Endodermal cell (in vitro differentiated cells): ENCODE measurements at regions not wholly inside any gene's neighbourhood (a gene's known extent, or its start where the extent isn't known, plus 50 kb on each side); places are given as distances from the start of the nearest gene placed in this dataset.

Source experiments
- DNase-seq: peaks from one replicate; pipeline ENCODE4 v3.0.0-alpha.2; 2017
- H3K27ac ChIP-seq: 2 replicates; pipeline ENCODE4 v1.5.1; 2013; ENCODE audit warnings: mild to moderate bottlenecking, low read depth, low read length, moderate library complexity
- H3K27me3 ChIP-seq: 2 replicates; pipeline ENCODE4 v1.6.1; 2013; ENCODE audit warnings: mild to moderate bottlenecking, low read length, moderate library complexity; ENCODE audit not compliant: insufficient read depth, control insufficient read depth, poor library complexity, severe bottlenecking
- H3K36me3 ChIP-seq: 2 replicates; pipeline ENCODE4 v1.7.0; 2013; ENCODE audit warnings: mild to moderate bottlenecking, low read length, moderate library complexity; ENCODE audit not compliant: control insufficient read depth, insufficient read depth
- H3K4me1 ChIP-seq: one replicate; pipeline ENCODE4 v1.7.0; 2013; ENCODE audit warnings: low read length; ENCODE audit not compliant: control insufficient read depth, insufficient read depth
- H3K4me3 ChIP-seq: 2 replicates; pipeline ENCODE4 v1.5.1; 2013; ENCODE audit warnings: mild to moderate bottlenecking, low read length, moderate library complexity
- H3K9ac ChIP-seq: 2 replicates; pipeline ENCODE4 v1.6.1; 2013; ENCODE audit warnings: mild to moderate bottlenecking, low read length, moderate library complexity; ENCODE audit not compliant: poor library complexity, severe bottlenecking; ENCODE audit errors: extremely low read depth
- H3K9me3 ChIP-seq: 2 replicates; pipeline ENCODE4 v1.6.1; 2013; ENCODE audit warnings: mild to moderate bottlenecking, low read length, moderate library complexity; ENCODE audit not compliant: control insufficient read depth
- H3K27ac Mint-ChIP-seq: 2 replicates; pipeline ENCODE4 v1.8.0; 2020; ENCODE audit warnings: mixed read lengths
- H3K27me3 Mint-ChIP-seq: 2 replicates; pipeline ENCODE4 v1.8.0; 2021; ENCODE audit warnings: mild to moderate bottlenecking, mixed read lengths; ENCODE audit not compliant: insufficient read depth
- H3K36me3 Mint-ChIP-seq: 2 replicates; pipeline ENCODE4 v1.8.0; 2020; ENCODE audit warnings: low read depth, mixed read lengths
- H3K4me1 Mint-ChIP-seq: 2 replicates; pipeline ENCODE4 v1.8.0; 2020; ENCODE audit warnings: mixed read lengths
- H3K4me3 Mint-ChIP-seq: 2 replicates; pipeline ENCODE4 v1.8.0; 2020; ENCODE audit warnings: mild to moderate bottlenecking, moderate library complexity, mixed read lengths
- H3K9me3 Mint-ChIP-seq: 2 replicates; pipeline ENCODE4 v1.8.0; 2020; ENCODE audit warnings: mild to moderate bottlenecking, mixed read lengths
- CTCF ChIP-seq: fragments of 200-600 bp; sonication (generic); conservative IDR thresholded peaks from 2 replicates; pipeline ENCODE4 v1.5.0; 2021; ENCODE audit warnings: antibody characterized with exemption, mild to moderate bottlenecking
- WGBS, 2 experiments: methylation state at CpG; one replicate each; pipeline versions ENCODE4 v1.1.5 to v1.1.7; 2013; ENCODE audit warnings: missing lambda C conversion rate in 2 of 2, mixed read lengths in 1 of 2; ENCODE audit not compliant: insufficient coverage in 1 of 2, insufficient read length in 1 of 2; 5-methylcytosine and 5-hydroxymethylcytosine counted together

DNA sequence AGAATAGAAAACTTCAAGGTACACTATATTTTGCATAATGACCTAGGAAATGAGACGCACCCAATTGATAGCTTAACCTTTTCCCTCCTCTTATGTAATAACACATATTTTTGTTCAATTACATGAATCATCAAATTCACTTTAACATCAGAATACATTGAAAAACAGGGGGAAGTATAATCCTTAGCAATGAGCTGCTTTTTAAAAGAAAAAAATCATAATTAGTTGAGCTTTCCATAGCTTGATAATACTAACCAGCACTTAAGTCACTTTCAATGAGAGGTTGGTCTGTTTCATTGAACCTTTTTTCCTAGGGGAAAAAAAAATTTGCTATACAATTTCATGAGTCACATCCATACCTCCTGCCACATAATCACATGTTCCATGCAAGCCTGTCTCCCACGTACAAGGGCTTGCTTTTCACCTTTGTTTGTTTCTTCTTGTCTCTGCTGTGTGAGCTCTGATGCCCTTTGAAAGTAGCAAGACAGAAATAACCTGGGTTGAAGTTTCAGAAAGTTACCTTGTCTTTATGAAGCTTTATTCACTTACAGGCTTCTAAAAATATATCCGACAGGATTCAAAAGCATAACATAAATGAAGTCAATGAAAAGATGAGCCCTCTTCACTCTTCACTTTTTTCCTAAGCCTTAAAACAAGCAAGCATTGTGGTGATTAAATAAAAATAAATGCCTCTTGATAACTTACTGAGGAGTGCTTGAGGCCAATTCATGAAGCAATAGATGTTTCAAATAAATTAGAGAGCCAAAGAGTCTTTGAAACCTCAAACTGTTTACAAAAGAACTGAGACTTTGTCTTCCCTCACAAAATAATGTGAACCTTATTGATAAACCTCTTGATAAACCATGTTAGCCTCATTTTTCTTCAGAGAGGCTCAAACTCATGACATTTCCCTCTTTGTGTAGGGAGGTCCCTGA lies 108.5 kb downstream of the FEM1C start:
- Mint-ChIP-seq H3K9me3 (peaks cover 30% of the 10 kb centered on the region), H3K4me1 (peaks cover 17% of the 10 kb centered on the region), H3K36me3 (no peaks in the 10 kb centered on the region), H3K4me3 (no peak overlapping the region), H3K27ac (no peak overlapping the region), H3K27me3 (peaks cover 61% of the 10 kb centered on the region)
- H3K9ac ChIP-seq = no peak overlapping the region
- 87 to 90% methylated on average over 2 to 3 of the region's 3 CpGs for WGBS, 2 experiments
- peaks cover 54% of the 10 kb centered on the region for H3K27me3 ChIP-seq
- DNase-seq = no peak
- H3K4me3 ChIP-seq = no peak overlapping the region
- no peaks in the 10 kb centered on the region for H3K36me3 ChIP-seq
- no peak overlapping the region for H3K27ac ChIP-seq
- H3K4me1 ChIP-seq = no peaks in the 10 kb centered on the region
- H3K9me3 ChIP-seq = peaks cover 23% of the 10 kb centered on the region
- no peak for TF ChIP-seq CTCF

DNA sequence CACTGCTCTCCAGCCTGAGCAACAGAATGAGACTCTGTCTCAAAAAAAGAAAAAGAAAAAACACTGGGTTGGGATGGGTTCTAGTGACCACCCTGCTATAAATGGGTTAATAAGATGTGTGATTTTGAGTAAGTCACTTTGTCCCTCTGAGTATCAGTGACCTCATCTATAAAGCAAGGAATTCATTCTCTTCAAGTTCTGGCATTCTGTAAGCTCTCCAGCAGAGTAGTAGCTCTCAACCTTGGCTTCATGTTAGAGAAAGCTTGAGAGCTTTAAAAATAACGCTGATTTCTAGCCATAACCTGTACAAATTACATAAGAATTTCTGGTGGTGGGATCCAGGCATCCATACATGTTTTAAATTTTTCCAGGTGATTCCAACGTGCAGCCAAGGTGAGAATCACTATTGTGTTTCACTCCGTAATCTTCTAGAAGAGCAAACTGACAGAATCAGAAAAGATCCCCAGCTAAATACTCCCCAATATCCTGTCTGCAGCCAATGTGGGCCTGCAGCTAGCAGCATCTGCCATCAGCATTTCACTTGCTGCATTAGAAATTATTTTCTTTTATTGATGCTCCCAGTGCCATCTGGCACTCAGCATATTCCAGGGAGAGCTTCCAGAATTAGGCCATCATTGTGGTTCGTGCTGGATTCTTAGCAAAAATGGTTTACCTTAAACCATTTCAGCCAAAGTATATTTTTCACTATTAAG lies 109.4 kb downstream of the FEM1C start:
- peaks cover 65% of the 10 kb centered on the region for H3K27me3 Mint-ChIP-seq
- H3K9me3 Mint-ChIP-seq = peaks cover 22% of the 10 kb centered on the region
- Histone ChIP-seq H3K27ac (no peak overlapping the region), H3K9me3 (peaks cover 15% of the 10 kb centered on the region), H3K36me3 (no peaks in the 10 kb centered on the region), H3K4me1 (no peaks in the 10 kb centered on the region), H3K9ac (no peak overlapping the region), H3K27me3 (peaks cover 62% of the 10 kb centered on the region), H3K4me3 (no peak overlapping the region)
- no peak for TF ChIP-seq CTCF
- no peak overlapping the region for H3K27ac Mint-ChIP-seq
- WGBS, 2 experiments = 94 to 97% methylated on average over 4 of the region's 4 CpGs
- no peak overlapping the region for H3K4me3 Mint-ChIP-seq
- no peak for DNase-seq
- no peaks in the 10 kb centered on the region for H3K36me3 Mint-ChIP-seq
- peaks cover 18% of the 10 kb centered on the region for H3K4me1 Mint-ChIP-seq

- Mint-ChIP-seq H3K27ac (no peak overlapping the region), H3K4me1 (peaks cover 21% of the 10 kb centered on the region), H3K36me3 (no peaks in the 10 kb centered on the region), H3K9me3 (peaks cover 10% of the 10 kb centered on the region), H3K27me3 (peaks cover 76% of the 10 kb centered on the region), H3K4me3 (no peak overlapping the region)
- H3K27ac ChIP-seq = no peak overlapping the region
- H3K27me3 ChIP-seq = peaks cover 75% of the 10 kb centered on the region
- no peaks in the 10 kb centered on the region for H3K36me3 ChIP-seq
- TF ChIP-seq CTCF = no peak
- H3K4me1 ChIP-seq = no peaks in the 10 kb centered on the region
- DNase-seq = no peak
- peaks cover 2% of the 10 kb centered on the region for H3K9me3 ChIP-seq
- H3K9ac ChIP-seq = no peak overlapping the region
- H3K4me3 ChIP-seq = no peak overlapping the region
Measured at GRCh38 chr5:115433918-115434317, 110.7 kb downstream of the FEM1C start.
